ENCODE measurements at regions not wholly inside any gene's neighbourhood (a gene's known extent, or its start where the extent isn't known, plus 50 kb on each side); places are given as distances from the start of the nearest gene placed in this dataset.

- Histone ChIP-seq H3K27me3 (replicated peaks; ENCODE audit: insufficient read depth, low read depth, low read length, poor library complexity) (no peaks in the 10 kb centered on the region), H3K27ac (ENCODE audit: low read depth, low read length, poor library complexity, severe bottlenecking) (no peak overlapping the region), H3K9me3 (ENCODE audit: low read depth, low read length, poor library complexity, severe bottlenecking) (no peaks in the 10 kb centered on the region), H3K4me1 (ENCODE audit: insufficient read depth, low read length, poor library complexity, severe bottlenecking) (no peaks in the 10 kb centered on the region), H3K4me3 (ENCODE audit: low read depth, low read length, poor library complexity, severe bottlenecking) (no peak overlapping the region), H3K36me3 (ENCODE audit: insufficient read depth, low read length, poor library complexity, severe bottlenecking) (no peaks in the 10 kb centered on the region)
- no peak for DNase-seq (ENCODE audit: low spot score)
- no TSS peak for BruUV-seq (replicated peaks)
- TF ChIP-seq EZH2 (IDR thresholded peaks at IDR 0.05; ENCODE audit: borderline replicate concordance, low read depth, low read length, poor library complexity, severe bottlenecking) (no peak), CTCF (conservative IDR thresholded peaks at IDR 0.05; ENCODE audit: low read depth, low read length) (no peak)
- intact Hi-C loops (cut with micrococcal nuclease; ENCODE audit: unreplicated experiment) = no loop called here
- POLR2A ChIA-PET (ENCODE audit: low non-redundant PET) = no interaction called here
- CTCF ChIA-PET = no interaction called here
Measured at GRCh38 chr11:33615751-33616150, 84.9 kb downstream of the C11orf91 start.

GRCh38 chr11:33613404-33613803 lies 87.2 kb downstream of the C11orf91 start:
- DNase-seq (ENCODE audit: low spot score) = no peak
- no peaks in the 10 kb centered on the region for H3K4me1 ChIP-seq (ENCODE audit: insufficient read depth, low read length, poor library complexity, severe bottlenecking)
- H3K36me3 ChIP-seq (ENCODE audit: insufficient read depth, low read length, poor library complexity, severe bottlenecking) = no peaks in the 10 kb centered on the region
- ChIA-PET CTCF (no interaction called here), POLR2A (ENCODE audit: low non-redundant PET) (no interaction called here)
- BruUV-seq (replicated peaks) = no TSS peak
- no peaks in the 10 kb centered on the region for H3K27me3 ChIP-seq (replicated peaks; ENCODE audit: insufficient read depth, low read depth, low read length, poor library complexity)
- H3K9me3 ChIP-seq (ENCODE audit: low read depth, low read length, poor library complexity, severe bottlenecking) = no peaks in the 10 kb centered on the region
- H3K4me3 ChIP-seq (ENCODE audit: low read depth, low read length, poor library complexity, severe bottlenecking) = no peak overlapping the region
- no peak for TF ChIP-seq CTCF (conservative IDR thresholded peaks at IDR 0.05; ENCODE audit: low read depth, low read length)
- no peak for TF ChIP-seq EZH2 (IDR thresholded peaks at IDR 0.05; ENCODE audit: borderline replicate concordance, low read depth, low read length, poor library complexity, severe bottlenecking)
- no peak overlapping the region for H3K27ac ChIP-seq (ENCODE audit: low read depth, low read length, poor library complexity, severe bottlenecking)
- intact Hi-C loops (cut with micrococcal nuclease; ENCODE audit: unreplicated experiment) = no loop called here

GRCh38 chr11:33610903-33611302 lies 89.7 kb downstream of the C11orf91 start:
- H3K27me3 ChIP-seq (replicated peaks; ENCODE audit: insufficient read depth, low read depth, low read length, poor library complexity) = no peaks in the 10 kb centered on the region
- intact Hi-C loops (cut with micrococcal nuclease; ENCODE audit: unreplicated experiment) = no loop called here
- H3K9me3 ChIP-seq (ENCODE audit: low read depth, low read length, poor library complexity, severe bottlenecking) = no peaks in the 10 kb centered on the region
- no peak for DNase-seq (ENCODE audit: low spot score)
- no peaks in the 10 kb centered on the region for H3K36me3 ChIP-seq (ENCODE audit: insufficient read depth, low read length, poor library complexity, severe bottlenecking)
- no peak overlapping the region for H3K4me3 ChIP-seq (ENCODE audit: low read depth, low read length, poor library complexity, severe bottlenecking)
- CTCF ChIA-PET = no interaction called here
- POLR2A ChIA-PET (ENCODE audit: low non-redundant PET) = no interaction called here
- BruUV-seq (replicated peaks) = no TSS peak
- no peak for TF ChIP-seq EZH2 (IDR thresholded peaks at IDR 0.05; ENCODE audit: borderline replicate concordance, low read depth, low read length, poor library complexity, severe bottlenecking)
- TF ChIP-seq CTCF (conservative IDR thresholded peaks at IDR 0.05; ENCODE audit: low read depth, low read length) = no peak
- no peaks in the 10 kb centered on the region for H3K4me1 ChIP-seq (ENCODE audit: insufficient read depth, low read length, poor library complexity, severe bottlenecking)
- no peak overlapping the region for H3K27ac ChIP-seq (ENCODE audit: low read depth, low read length, poor library complexity, severe bottlenecking)

Measured in A673 (cell line).